ENCODE measurements at regions not wholly inside any gene's neighbourhood (a gene's known extent, or its start where the extent isn't known, plus 50 kb on each side); places are given as distances from the start of the nearest gene placed in this dataset.

DNA sequence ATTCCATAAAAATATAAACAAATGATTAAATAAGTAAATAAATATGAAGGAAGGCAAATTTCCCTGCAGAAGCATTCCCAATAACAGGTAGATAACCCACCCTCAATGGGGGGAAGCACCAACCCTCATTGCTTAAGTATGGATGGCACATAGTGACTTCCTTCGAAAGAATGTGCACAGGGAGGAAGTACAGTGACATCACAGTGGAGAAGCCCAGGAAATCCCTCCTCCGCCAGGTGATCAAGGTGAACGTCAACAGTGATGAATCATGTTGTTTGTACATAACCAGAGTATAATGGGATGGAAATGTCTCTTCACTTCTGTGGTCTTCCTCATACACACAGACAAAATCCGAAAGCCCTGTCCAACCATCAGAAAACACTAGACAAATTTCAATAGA lies 267.9 kb downstream of the THBS2 start:
- Mint-ChIP-seq H3K36me3 (ENCODE audit: low read depth) (peaks cover 4% of the 10 kb centered on the region; the same call in 1 of the 2 replicates), H3K27me3 (ENCODE audit: insufficient read depth) (peaks cover 4% of the 10 kb centered on the region; the same call in 1 of the 2 replicates), H3K9me3 (peaks cover 4% of the 10 kb centered on the region; the same call in 1 of the 2 replicates), H3K4me1 (ENCODE audit: low read depth) (peaks cover 15% of the 10 kb centered on the region), H3K27ac (no peak overlapping the region), H3K4me3 (no peak overlapping the region)
- TF ChIP-seq, protein P1, sequence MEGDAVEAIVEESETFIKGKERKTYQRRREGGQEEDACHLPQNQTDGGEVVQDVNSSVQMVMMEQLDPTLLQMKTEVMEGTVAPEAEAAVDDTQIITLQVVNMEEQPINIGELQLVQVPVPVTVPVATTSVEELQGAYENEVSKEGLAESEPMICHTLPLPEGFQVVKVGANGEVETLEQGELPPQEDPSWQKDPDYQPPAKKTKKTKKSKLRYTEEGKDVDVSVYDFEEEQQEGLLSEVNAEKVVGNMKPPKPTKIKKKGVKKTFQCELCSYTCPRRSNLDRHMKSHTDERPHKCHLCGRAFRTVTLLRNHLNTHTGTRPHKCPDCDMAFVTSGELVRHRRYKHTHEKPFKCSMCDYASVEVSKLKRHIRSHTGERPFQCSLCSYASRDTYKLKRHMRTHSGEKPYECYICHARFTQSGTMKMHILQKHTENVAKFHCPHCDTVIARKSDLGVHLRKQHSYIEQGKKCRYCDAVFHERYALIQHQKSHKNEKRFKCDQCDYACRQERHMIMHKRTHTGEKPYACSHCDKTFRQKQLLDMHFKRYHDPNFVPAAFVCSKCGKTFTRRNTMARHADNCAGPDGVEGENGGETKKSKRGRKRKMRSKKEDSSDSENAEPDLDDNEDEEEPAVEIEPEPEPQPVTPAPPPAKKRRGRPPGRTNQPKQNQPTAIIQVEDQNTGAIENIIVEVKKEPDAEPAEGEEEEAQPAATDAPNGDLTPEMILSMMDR (IDR thresholded peaks at IDR 0.05) = no peak
- no peak for DNase-seq

DNA sequence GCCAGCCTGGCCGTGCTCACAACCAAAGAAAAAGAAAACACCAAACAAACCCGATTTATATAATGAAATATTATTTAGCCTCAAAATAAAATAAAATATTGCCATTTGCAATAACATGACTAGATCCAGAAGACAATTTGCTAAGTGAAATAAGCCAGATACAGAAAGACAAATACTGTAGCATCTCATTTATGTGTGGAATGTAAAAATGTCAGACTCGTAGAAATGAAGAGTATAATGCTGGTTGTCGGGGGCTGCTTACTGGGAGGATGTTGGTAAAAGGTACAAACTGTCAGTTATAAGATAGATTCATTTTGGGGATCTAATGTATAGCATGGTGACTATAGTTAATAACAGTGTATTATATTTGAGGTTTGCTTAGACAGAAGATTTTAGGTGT lies 269.7 kb downstream of the THBS2 start:
- H3K4me1 Mint-ChIP-seq (ENCODE audit: low read depth) = peaks cover 15% of the 10 kb centered on the region
- H3K27ac Mint-ChIP-seq = no peak overlapping the region
- H3K36me3 Mint-ChIP-seq (ENCODE audit: low read depth) = peaks cover 5% of the 10 kb centered on the region; the same call in 1 of the 2 replicates
- H3K27me3 Mint-ChIP-seq (ENCODE audit: insufficient read depth) = peaks cover 4% of the 10 kb centered on the region; the same call in 1 of the 2 replicates
- peaks cover 15% of the 10 kb centered on the region for H3K9me3 Mint-ChIP-seq
- TF ChIP-seq, protein P1 (IDR thresholded peaks at IDR 0.05) = no peak
- no peak for DNase-seq
- no peak overlapping the region for H3K4me3 Mint-ChIP-seq

DNA sequence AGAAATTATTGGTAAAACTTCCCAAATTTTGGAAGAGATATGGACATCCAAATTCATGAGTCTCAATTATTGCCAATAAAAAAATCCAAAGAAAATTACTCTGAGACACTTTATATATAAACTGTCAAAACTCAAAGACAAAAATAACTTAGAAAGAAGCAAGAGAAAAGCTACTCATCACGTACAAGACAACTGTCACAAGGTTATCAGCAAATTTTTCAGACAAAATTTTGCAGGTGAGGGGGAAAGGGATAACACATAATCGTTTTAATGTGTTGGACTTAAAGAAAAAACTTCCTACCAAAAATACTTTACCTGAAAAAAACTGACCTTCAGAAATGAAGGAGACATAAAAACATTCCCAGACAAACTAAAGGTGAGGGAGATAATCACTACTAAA lies 272.5 kb downstream of the THBS2 start:
- Mint-ChIP-seq H3K27me3 (ENCODE audit: insufficient read depth) (peaks cover 4% of the 10 kb centered on the region; the same call in 1 of the 2 replicates), H3K9me3 (peaks cover 15% of the 10 kb centered on the region), H3K27ac (no peak overlapping the region), H3K36me3 (ENCODE audit: low read depth) (peaks cover 5% of the 10 kb centered on the region; the same call in 1 of the 2 replicates), H3K4me3 (no peak overlapping the region), H3K4me1 (ENCODE audit: low read depth) (peaks cover 15% of the 10 kb centered on the region)
- DNase-seq = no peak
- TF ChIP-seq, protein P1 (IDR thresholded peaks at IDR 0.05) = no peak

DNA sequence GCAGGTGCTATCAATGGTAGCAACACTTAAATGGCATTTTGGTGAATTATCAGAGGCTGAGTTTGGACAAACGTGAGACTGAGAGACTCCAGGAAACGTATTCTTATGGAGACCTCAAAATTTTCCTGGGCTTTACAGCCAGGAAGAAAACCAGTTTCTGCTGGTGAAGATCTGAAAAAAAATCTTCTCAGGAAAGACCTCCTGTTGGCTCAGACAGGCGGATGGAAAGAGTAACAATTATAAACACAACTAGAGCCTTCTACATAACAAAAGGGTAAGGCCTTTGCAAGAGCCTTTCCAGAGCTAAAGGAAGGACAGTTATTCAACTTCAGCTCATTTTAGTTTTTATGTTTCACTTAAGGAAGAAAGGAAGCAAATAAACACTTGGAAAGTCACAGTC lies 274.4 kb downstream of the THBS2 start:
- DNase-seq = no peak
- TF ChIP-seq, protein P1 (IDR thresholded peaks at IDR 0.05) = no peak
- H3K27ac Mint-ChIP-seq = no peak overlapping the region
- peaks cover 4% of the 10 kb centered on the region; the same call in 1 of the 2 replicates for H3K27me3 Mint-ChIP-seq (ENCODE audit: insufficient read depth)
- H3K4me3 Mint-ChIP-seq = no peak overlapping the region
- H3K4me1 Mint-ChIP-seq (ENCODE audit: low read depth) = peaks cover 15% of the 10 kb centered on the region
- H3K36me3 Mint-ChIP-seq (ENCODE audit: low read depth) = peaks cover 5% of the 10 kb centered on the region; the same call in 1 of the 2 replicates
- H3K9me3 Mint-ChIP-seq = peaks cover 15% of the 10 kb centered on the region

DNA sequence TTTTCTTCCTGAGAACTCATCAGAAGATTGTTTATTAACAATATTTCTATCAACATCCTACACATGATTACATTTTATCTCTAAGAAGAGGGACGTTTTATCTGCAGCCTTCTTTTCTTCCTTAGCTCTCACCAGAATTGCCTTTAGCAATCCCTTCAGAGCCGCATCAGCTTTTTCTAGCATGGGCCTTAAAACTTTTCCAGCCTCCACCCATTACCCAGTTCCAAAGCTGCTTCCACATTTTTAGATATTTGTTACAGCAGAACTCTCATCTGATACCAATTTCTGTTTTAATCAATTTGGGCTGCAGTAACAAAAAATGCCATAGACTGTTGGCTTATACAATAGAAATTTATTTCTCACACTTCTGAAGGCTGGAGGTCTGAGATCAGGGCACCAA lies 281.5 kb downstream of the THBS2 start:
- no peak for DNase-seq
- Mint-ChIP-seq H3K27me3 (ENCODE audit: insufficient read depth) (peaks cover 2% of the 10 kb centered on the region; the same call in 1 of the 2 replicates), H3K9me3 (no peaks in the 10 kb centered on the region), H3K4me1 (ENCODE audit: low read depth) (peaks cover 16% of the 10 kb centered on the region), H3K36me3 (ENCODE audit: low read depth) (no peaks in the 10 kb centered on the region), H3K4me3 (no peak overlapping the region), H3K27ac (no peak overlapping the region)
- TF ChIP-seq, protein P1 (IDR thresholded peaks at IDR 0.05) = no peak

DNA sequence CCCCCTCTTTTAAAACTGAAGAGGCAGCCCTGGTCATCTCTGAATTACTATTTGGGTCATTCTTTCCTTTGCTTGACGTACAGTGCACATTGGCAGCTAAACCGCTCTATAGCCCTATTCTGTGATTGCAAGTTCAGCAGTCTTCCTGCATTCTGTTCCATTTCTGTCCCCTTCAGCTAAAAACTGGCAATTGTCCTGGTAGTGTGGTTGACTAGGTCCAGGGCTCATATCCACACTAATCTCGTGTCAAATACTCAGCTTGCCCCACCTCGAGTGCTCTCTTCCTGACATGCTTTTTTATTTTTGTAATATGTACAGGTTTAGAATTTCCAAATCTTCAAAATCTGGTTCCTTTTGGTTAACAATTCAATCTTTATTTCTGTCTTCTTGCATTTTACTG lies 282.1 kb downstream of the THBS2 start:
- no peak overlapping the region for H3K27ac Mint-ChIP-seq
- DNase-seq = no peak
- no peaks in the 10 kb centered on the region for H3K36me3 Mint-ChIP-seq (ENCODE audit: low read depth)
- peaks cover 16% of the 10 kb centered on the region for H3K4me1 Mint-ChIP-seq (ENCODE audit: low read depth)
- no peak overlapping the region for H3K4me3 Mint-ChIP-seq
- H3K27me3 Mint-ChIP-seq (ENCODE audit: insufficient read depth) = peaks cover 2% of the 10 kb centered on the region; the same call in 1 of the 2 replicates
- TF ChIP-seq, protein P1 (IDR thresholded peaks at IDR 0.05) = no peak
- H3K9me3 Mint-ChIP-seq = no peaks in the 10 kb centered on the region

All from HFFc6 (cell line).